ENCODE measurements at regions not wholly inside any gene's neighbourhood (a gene's known extent, or its start where the extent isn't known, plus 50 kb on each side); places are given as distances from the start of the nearest gene placed in this dataset.
A peak's percentile ranks its signal among the peaks of the same experiment; 100 is the strongest.

GRCh38 chrX:40267334-40268187 is 169.8 kb upstream of the BCOR start:
- Mint-ChIP-seq H3K4me3 (peak overlapping the region; percentile 73), H3K4me1 (peaks cover 30% of the 10 kb centered on the region)

GRCh38 chrX:40266490-40267333 is 169.0 kb upstream of the BCOR start:
- H3K27ac Mint-ChIP-seq, result no peak overlapping the region
- peak; percentile 76 for DNase-seq
- peaks cover 29% of the 10 kb centered on the region for H3K9me3 Mint-ChIP-seq
- peaks cover 31% of the 10 kb centered on the region for H3K4me1 Mint-ChIP-seq
- H3K36me3 Mint-ChIP-seq (ENCODE audit: low read depth), result no peaks in the 10 kb centered on the region
- peak overlapping the region; percentile 73 for H3K4me3 Mint-ChIP-seq
- peaks cover 36% of the 10 kb centered on the region for H3K27me3 Mint-ChIP-seq (ENCODE audit: low read depth, poor library complexity)
- TF ChIP-seq CTCF (IDR thresholded peaks at IDR 0.05), result peak; percentile 74

More at GRCh38 chrX:40267334-40268187, 169.8 kb upstream of the BCOR start:
- TF ChIP-seq CTCF (IDR thresholded peaks at IDR 0.05), result no peak
- no peak for DNase-seq
- Mint-ChIP-seq H3K27me3 (ENCODE audit: low read depth, poor library complexity) (peaks cover 40% of the 10 kb centered on the region), H3K27ac (no peak overlapping the region), H3K9me3 (peaks cover 30% of the 10 kb centered on the region), H3K36me3 (ENCODE audit: low read depth) (no peaks in the 10 kb centered on the region)

GRCh38 chrX:40265936-40266335 is 168.2 kb upstream of the BCOR start:
- H3K36me3 Mint-ChIP-seq (ENCODE audit: low read depth), result no peaks in the 10 kb centered on the region
- H3K27me3 Mint-ChIP-seq (ENCODE audit: low read depth, poor library complexity), result peaks cover 34% of the 10 kb centered on the region
- peak overlapping the region; percentile 56 for H3K4me3 Mint-ChIP-seq
- no peak for TF ChIP-seq CTCF (IDR thresholded peaks at IDR 0.05)
- H3K9me3 Mint-ChIP-seq, result peaks cover 31% of the 10 kb centered on the region
- no peak for DNase-seq
- no peak overlapping the region for H3K27ac Mint-ChIP-seq
- peaks cover 33% of the 10 kb centered on the region for H3K4me1 Mint-ChIP-seq

- Mint-ChIP-seq H3K27me3 (ENCODE audit: low read depth, poor library complexity) (peaks cover 24% of the 10 kb centered on the region), H3K27ac (no peak overlapping the region), H3K9me3 (peaks cover 34% of the 10 kb centered on the region), H3K36me3 (ENCODE audit: low read depth) (no peaks in the 10 kb centered on the region), H3K4me3 (no peak overlapping the region), H3K4me1 (peaks cover 42% of the 10 kb centered on the region)
- TF ChIP-seq CTCF (IDR thresholded peaks at IDR 0.05), result no peak
- DNase-seq, result no peak
Observed at GRCh38 chrX:40263014-40263560, 165.3 kb upstream of the BCOR start.

GRCh38 chrX:40262157-40263013 is 164.6 kb upstream of the BCOR start:
- Mint-ChIP-seq H3K36me3 (ENCODE audit: low read depth) (no peaks in the 10 kb centered on the region), H3K27ac (no peak overlapping the region)

More at GRCh38 chrX:40262157-40263013, 164.6 kb upstream of the BCOR start:
- Mint-ChIP-seq H3K4me1 (peaks cover 37% of the 10 kb centered on the region), H3K9me3 (peaks cover 34% of the 10 kb centered on the region), H3K4me3 (no peak overlapping the region), H3K27me3 (ENCODE audit: low read depth, poor library complexity) (peaks cover 23% of the 10 kb centered on the region)
- DNase-seq, result peak; percentile 22
- no peak for TF ChIP-seq CTCF (IDR thresholded peaks at IDR 0.05)

All from nephron progenitor cell (in vitro differentiated cells).